NCI-H187 (cell line): ENCODE measurements at regions not wholly inside any gene's neighbourhood (a gene's known extent, or its start where the extent isn't known, plus 50 kb on each side); places are given as distances from the start of the nearest gene placed in this dataset.

Experiments
- DNase-seq, 2 experiments: peaks; one replicate each; lab custom pipeline; 2025; lab: John Stamatoyannopoulos, UW

DNA sequence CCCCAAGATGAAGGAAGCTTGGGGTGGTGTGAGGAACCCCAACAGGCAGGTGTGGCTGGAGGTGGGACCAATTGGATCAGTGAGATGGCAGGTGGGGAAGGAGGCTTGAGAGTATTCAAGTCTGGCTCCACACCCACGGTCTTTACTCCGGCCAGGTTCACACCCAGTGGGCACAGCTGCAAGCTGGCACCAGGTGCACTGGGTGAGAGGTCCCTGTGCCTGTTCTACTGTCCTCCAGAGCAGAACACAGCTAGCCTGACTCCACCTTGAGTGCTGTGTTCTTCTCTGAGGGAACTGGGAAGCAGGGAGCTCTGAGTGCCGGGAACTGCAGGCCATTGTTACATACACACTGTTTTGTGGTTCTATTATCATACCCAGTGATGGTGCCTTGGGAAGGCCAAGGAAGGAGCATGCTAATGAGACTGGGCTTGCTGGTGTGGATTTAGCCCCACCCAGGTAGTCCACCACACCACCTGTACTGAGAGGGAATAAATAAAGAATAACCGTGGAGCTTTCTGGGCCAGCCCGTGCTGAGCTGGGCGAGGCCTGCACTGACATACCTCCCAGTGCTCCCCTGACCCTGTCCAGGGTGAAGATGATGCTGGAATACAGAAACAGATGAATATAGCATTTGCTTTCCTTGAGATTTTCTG, 93.4 kb downstream of the ABHD5 start:
- no peak for DNase-seq

GRCh38 chr3:43784640-43785011, 93.9 kb downstream of the ABHD5 start:
- DNase-seq = no peak

DNA sequence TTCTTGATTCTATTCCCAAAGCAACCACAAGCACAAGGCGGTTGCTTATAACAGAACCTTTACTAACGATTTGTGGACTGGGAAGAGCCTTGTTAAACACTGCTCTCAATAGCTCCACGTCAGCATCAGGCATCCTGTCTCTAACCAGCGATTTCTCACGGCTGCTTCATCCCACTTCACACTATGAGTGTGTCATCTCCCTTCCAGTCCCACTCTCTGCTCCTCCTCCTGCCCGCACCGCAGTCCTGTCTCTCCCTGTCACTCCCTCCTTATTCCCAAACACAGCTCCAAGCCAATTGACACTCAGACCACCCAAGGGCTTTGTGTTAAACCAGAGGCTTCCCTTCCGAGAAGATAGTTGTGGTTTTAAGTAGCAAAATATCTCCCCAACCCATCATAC, 94.8 kb downstream of the ABHD5 start:
- DNase-seq = no peak

GRCh38 chr3:43786102-43786501, 95.4 kb downstream of the ABHD5 start:
- no peak for DNase-seq

- DNase-seq = no peak
Measured at GRCh38 chr3:43786526-43787305, 96.0 kb downstream of the ABHD5 start.

DNA sequence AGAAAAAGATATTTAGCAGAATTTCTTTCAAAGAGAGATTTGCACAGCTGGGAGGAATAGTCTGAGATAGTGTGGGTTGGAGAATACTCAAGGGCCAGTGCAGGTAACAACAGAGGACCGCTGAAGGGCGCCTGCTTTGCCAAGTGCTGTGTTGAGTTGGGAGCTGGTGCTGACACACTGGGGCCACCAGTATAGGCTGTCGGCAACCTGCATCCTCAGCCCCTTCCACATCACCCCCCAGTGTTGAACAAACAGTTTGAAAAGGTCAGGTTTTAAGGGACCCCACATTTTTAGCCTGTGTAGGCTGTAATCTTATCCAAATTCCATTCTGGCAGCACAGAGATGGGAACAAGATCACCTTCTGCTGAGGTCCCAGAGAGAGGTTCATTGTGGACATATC, 96.6 kb downstream of the ABHD5 start:
- DNase-seq = no peak

DNA sequence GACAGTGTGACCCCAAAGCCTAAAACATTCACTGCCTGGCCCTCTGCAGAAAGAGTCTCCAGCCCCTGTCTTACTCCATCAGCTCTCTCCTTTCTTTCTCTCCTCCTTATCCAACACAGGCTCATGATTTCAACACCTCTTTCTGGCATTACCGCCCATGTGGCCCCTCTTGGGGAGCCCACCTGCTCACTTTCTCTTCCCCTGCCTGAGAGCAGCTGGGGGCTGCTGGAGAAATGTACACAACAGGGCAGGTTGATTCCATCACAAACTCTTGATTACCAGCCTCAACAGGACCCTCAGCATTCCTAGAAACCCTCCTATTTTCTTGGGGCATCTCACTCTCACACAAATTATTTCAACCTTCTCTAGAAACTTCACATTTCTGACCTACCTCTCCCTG, 98.3 kb downstream of the ABHD5 start:
- DNase-seq = no peak

GRCh38 chr3:43790060-43790459, 99.3 kb downstream of the ABHD5 start:
- no peak for DNase-seq

DNA sequence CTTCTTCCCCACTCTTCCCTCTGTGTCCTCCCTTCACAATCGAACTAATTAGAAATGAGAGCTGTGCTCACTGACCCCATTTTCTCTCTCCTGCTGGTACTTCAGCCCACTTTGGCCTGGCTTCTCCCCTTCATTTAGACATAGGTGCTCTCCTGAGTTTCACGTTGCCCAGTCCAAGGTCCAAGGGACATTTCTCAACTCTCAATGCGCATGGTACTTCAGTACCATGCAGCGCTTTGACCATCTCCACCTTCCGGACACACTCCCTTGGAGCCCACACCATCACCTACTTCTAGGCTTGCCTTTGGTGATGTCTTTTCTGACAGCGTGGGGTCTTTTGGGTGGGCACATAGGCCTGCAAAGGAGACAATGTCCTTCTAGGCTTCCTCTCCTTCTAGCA, 99.7 kb downstream of the ABHD5 start:
- DNase-seq = no peak

- DNase-seq = no peak
Measured at GRCh38 chr3:43791246-43791645, 100.5 kb downstream of the ABHD5 start.

DNA sequence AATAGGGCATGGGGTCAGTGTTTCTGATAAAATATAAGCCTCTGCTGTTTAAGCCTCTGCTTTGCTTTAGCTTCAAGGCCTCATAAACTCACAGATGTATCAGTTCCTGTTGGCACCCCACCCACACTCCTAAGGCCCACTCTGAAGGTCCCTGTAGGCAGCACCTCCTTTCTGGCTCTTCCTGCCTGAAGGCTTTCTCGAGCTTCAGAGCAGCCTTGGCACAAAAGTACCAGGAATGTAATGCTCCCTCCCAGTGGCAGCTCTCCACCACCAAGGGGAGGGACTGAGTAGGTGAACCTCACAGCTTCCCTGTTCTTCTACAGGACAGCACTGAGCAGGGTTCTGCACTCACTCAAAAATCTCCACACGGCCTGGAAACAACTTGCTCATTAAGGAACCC, 102.2 kb downstream of the ABHD5 start:
- no peak for DNase-seq

GRCh38 chr3:43793648-43794372, 103.1 kb downstream of the ABHD5 start:
- DNase-seq = no peak

GRCh38 chr3:43794776-43795175, 104.0 kb downstream of the ABHD5 start:
- no peak for DNase-seq

DNA sequence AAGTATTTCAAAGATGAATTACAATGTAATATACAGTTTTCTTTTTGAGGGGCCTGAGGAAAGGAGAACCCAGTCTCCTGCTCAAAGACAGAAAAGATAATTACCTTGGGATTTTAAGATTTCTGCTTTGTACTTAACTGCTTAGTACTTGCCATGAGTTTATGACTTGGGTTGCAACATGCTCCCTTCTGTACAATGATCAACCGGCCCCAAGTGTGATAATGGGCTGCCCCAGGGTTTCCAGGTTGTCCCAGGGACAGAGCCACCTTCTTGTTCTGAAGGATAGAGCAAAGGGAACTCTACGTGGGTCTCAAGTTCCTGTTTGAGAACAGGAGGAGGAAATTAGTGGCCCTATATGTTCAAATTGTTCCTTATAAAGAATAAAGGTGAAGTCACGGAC, 104.8 kb downstream of the ABHD5 start:
- DNase-seq = no peak

- no peak for DNase-seq
Measured at GRCh38 chr3:43796041-43796596, 105.4 kb downstream of the ABHD5 start.

DNA sequence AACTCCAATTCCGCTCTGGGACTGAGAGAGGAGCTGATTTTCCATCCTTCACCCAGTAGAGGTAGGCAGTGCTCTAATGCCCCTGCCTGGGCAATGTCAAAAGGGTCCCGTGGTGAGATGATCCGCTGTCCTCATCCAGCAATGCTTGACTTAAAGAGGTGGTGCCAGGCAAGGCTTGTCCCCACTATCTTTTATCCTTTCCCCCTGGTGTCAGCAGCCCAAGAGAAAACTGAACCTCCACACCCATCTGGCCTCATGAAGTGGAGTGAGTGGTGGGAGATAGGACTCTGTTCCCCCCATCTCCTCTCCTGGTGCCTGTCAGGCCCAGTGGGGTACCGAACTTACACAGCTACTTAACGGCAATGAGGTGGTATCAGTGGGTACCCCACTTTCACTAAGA, 107.1 kb downstream of the ABHD5 start:
- no peak for DNase-seq

DNA sequence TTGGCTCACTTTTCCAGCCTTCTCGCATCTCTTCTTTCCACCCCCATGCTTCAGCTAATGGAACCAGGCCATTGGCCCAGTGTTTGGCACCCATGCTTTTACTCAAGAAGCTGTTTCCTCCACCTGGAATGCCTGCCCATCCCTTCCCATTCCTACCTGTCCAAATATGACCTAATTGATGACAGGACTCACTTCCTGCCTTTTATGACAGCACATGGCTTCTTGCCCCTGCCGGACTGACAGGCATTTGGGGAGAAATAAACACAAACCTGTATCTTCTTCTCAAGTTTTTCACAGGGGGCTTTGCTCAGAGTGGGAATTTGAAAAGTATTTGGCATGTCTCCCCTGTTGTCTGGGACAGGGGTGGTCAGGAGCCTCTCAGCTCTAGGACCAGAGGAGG, 120.1 kb downstream of the ABHD5 start:
- DNase-seq = no peak

DNA sequence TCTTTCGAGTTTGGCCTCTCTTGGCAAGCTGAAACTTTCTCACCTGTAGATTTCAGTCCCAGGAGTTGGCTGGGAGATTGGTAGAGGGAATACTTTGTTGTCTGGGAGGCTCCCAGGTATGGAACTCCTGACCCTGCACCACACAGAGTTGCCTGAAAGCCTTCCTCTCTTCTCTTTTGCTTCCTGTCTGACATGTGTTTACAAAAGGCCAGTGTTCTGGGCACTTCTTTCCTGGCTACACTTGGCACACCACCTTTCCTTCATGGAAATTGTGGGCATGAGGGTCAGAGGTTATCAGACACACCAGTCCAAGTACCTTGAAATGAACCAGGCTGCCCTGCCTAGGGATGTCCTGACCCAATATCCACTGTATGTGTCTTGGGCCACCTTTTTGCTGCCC, 123.7 kb downstream of the ABHD5 start:
- DNase-seq = no peak

DNA sequence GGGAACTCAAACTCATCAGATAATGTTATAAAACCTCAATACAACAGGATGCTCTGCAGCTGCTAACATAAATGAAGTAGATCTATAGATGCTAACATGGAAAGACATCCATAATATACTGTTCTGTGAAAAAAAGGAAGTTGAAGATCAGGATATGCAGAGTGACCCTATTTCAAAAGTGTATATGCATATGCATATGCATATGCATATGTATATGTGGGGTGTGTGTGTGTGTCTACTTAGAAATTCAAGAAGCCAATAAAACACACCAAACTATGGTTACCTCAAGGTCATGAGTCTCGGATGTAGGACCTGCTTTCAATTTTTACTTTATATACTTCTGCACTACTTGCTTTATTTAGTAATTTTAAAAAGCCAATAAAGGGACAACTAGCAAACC, 125.6 kb downstream of the ABHD5 start:
- DNase-seq = no peak

DNA sequence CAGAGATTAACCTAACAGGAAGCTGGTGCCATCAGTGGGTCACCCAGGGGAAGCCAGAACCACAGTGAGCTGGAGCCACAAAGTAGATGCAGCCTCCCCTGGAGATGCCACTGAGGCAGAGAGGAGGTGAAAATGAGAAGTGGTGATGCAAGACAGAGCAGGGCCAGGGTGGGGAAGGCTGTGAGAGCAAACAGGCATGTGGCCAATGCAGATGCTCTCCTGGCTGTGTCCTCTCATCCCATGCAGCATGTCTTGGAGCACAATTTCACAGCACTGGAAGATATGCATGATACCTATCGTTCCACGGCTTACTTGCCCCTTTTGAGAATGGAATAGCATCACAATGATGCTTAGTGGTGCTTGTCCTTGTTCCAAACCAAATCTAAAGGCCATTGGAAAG, 126.3 kb downstream of the ABHD5 start:
- no peak for DNase-seq

- DNase-seq = no peak
Measured at GRCh38 chr3:43817825-43818224, 127.1 kb downstream of the ABHD5 start.

GRCh38 chr3:43818229-43818628, 127.5 kb downstream of the ABHD5 start:
- DNase-seq = no peak
